Activated CD4-positive, alpha-beta T cell treated with anti-CD3 and anti-CD28 coated beads for 36 hours (primary cell): ENCODE measurements at regions not wholly inside any gene's neighbourhood (a gene's known extent, or its start where the extent isn't known, plus 50 kb on each side); places are given as distances from the start of the nearest gene placed in this dataset.

Experiments
- ATAC-seq: fragments of 200-7000 bp; cut with Tn5 transposase; one replicate; pipeline ENCODE4 v1.10.0; 2021; ENCODE audit warnings: mild to moderate bottlenecking, moderate library complexity
- CTCF ChIA-PET: fragments of 350-600 bp; sonication (Branson Sonifier 250); formaldehyde crosslinking; loops from one replicate; lab custom pipeline; 2021; ENCODE audit warnings: antibody characterized with exemption; lab: Charles Lee
- POLR2A ChIA-PET: fragments of 350-600 bp; sonication (Branson Sonifier 250); formaldehyde crosslinking; loops from one replicate; lab custom pipeline; 2021; ENCODE audit warnings: antibody characterized with exemption, inconsistent platforms; lab: Charles Lee
- DNase-seq: peaks from one replicate; pipeline ENCODE4 v3.0.0-alpha.2; 2020
- H3K27ac Mint-ChIP-seq: one replicate; pipeline ENCODE4 v1.8.0; 2021; ENCODE audit warnings: mixed read lengths
- H3K27me3 Mint-ChIP-seq: one replicate; pipeline ENCODE4 v1.8.0; 2021; ENCODE audit warnings: mixed read lengths
- H3K36me3 Mint-ChIP-seq: one replicate; pipeline ENCODE4 v1.8.0; 2021; ENCODE audit warnings: low read depth, mixed read lengths
- H3K4me1 Mint-ChIP-seq: one replicate; pipeline ENCODE4 v1.8.0; 2021; ENCODE audit warnings: mixed read lengths
- H3K4me3 Mint-ChIP-seq: one replicate; pipeline ENCODE4 v1.8.0; 2021; ENCODE audit warnings: mild to moderate bottlenecking, moderate library complexity, mixed read lengths
- H3K9me3 Mint-ChIP-seq: one replicate; pipeline ENCODE4 v1.8.0; 2021; ENCODE audit warnings: low read depth, mixed read lengths
- intact Hi-C, 2 experiments: fragments of 100-400 bp; cut with DNase I in 1 of 2; cut with micrococcal nuclease in 1 of 2; formaldehyde crosslinking; loops; one replicate each; pipeline versions ENCODE4 v1.14.2 to v1.15.1; 2022 to 2024; cut with DNase I, micrococcal nuclease

DNA sequence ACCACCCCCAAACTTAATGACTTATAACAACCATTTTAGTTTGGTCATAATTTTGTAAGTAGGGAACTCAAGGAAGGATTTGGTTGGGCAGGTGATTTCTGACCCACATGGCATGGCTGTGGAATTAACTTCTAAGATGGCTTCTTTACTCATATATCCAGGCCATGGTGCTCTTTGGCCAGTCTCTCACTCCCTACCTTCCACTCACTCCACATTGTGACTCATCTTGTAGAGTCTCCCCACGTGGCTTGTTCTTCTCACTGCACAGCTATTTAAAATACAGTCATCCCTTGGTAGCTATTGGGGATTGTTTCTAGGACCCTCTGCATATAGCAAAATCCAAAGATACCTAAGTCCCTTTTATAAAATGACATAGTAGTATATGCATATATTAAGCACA is 76.6 kb upstream of the MAST4 start:
- DNase-seq (no peak), ATAC-seq (no peak)
- CTCF ChIA-PET: no interaction called here
- no peak overlapping the region for H3K4me3 Mint-ChIP-seq
- intact Hi-C loops: no loop called here
- H3K9me3 Mint-ChIP-seq: peaks cover 12% of the 10 kb centered on the region
- peaks cover 2% of the 10 kb centered on the region for H3K27me3 Mint-ChIP-seq
- H3K36me3 Mint-ChIP-seq: no peaks in the 10 kb centered on the region
- peaks cover 6% of the 10 kb centered on the region for H3K4me1 Mint-ChIP-seq
- POLR2A ChIA-PET: no interaction called here
- no peak overlapping the region for H3K27ac Mint-ChIP-seq

DNA sequence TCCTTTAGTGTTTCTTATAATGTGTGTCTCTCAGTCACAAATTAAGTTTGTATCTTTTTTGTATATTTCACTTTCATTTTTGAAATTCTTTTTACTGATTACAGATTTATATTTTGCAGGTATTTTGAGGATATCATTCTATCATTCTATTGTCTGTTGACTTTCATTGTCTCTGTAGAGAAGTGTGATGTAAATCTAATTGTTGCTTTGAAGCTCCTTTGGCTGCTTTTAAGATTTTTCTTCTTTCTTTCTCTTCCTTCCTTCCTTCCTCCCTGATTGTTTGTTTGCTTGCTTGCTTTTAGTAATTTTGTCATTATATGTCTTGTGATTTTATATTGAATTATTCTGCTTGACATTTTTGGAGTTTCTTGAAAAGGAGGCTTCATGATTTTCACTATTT is 75.3 kb upstream of the MAST4 start:
- Mint-ChIP-seq H3K27me3 (peaks cover 2% of the 10 kb centered on the region), H3K4me1 (no peaks in the 10 kb centered on the region), H3K9me3 (peaks cover 12% of the 10 kb centered on the region), H3K36me3 (no peaks in the 10 kb centered on the region), H3K27ac (no peak overlapping the region), H3K4me3 (no peak overlapping the region)
- POLR2A ChIA-PET: no interaction called here
- intact Hi-C loops: no loop called here
- no peak for ATAC-seq
- CTCF ChIA-PET: interaction anchor here (1.0 to 1.5 kb wide), 2 partner anchors 11 to 19 kb away, joined by 4 to 6 read pairs; no protein-coding TSS in a partner anchor
- DNase-seq: no peak

DNA sequence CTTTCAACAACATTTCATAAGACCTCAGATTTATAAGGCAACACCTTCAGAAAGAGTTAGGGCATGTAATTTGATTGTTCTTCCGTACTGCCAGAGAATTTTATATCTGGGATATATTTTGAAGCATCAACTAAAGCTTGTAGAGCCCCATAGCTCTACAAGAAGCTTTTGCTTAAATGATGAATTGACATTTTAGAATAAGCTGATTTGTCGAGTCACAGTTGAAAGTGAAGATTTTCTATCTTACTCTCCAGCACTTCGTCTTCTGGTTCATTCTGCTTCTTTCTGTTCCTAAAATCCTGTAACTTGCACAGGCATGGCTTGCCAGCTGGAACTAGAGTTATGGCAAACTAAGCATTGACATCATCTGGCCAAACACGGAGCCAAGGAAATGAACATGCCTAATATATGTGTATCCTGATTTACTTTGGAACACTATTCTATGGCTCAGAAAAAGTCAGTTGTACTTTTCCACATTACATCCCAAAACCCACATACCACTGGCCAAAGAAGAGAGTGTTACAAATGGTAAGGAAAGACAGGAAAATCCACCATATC is 68.6 kb upstream of the MAST4 start:
- Mint-ChIP-seq H3K4me3 (no peak overlapping the region), H3K9me3 (no peaks in the 10 kb centered on the region), H3K4me1 (no peaks in the 10 kb centered on the region), H3K36me3 (no peaks in the 10 kb centered on the region), H3K27ac (no peak overlapping the region), H3K27me3 (peaks cover 17% of the 10 kb centered on the region)
- ATAC-seq (no peak), DNase-seq (no peak)
- ChIA-PET CTCF (interaction anchor here (1.1 to 1.2 kb wide), 3 partner anchors 13 to 230 kb away, joined by 3 to 6 read pairs (median 3); no protein-coding TSS in a partner anchor), POLR2A (no interaction called here)
- intact Hi-C loops: no loop called here

DNA sequence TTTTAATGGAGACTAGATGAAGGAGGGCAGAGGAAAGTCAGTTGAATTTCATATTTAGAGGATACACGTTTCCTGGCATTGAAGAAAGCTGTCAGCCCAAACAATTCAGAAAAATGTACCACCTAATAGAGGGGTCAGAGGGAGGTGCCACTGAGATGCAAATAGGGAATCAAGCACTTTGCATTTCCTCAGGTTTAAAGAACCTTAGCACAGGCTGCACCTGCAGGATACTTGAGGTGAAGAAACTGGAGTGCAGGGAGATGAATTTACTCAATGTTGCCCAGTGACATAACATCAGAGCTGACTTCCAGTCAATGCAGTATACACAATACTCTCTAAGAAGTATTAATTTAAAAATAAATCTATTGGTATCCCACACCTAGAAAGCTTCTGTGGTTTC is 67.0 kb upstream of the MAST4 start:
- H3K9me3 Mint-ChIP-seq: no peaks in the 10 kb centered on the region
- ChIA-PET POLR2A (no interaction called here), CTCF (interaction anchor here (0.6 to 1.6 kb wide), 3 partner anchors 11 to 223 kb away, joined by 3 read pairs; no protein-coding TSS in a partner anchor)
- H3K4me1 Mint-ChIP-seq: no peaks in the 10 kb centered on the region
- intact Hi-C loops: loop anchor here in 1 of 2 experiments (1.0 kb wide), 1 partner anchor 228 kb away; no protein-coding TSS in a partner anchor
- no peak overlapping the region for H3K27ac Mint-ChIP-seq
- DNase-seq: peak; percentile 57
- no peak for ATAC-seq
- H3K4me3 Mint-ChIP-seq: no peak overlapping the region
- peaks cover 19% of the 10 kb centered on the region for H3K27me3 Mint-ChIP-seq
- H3K36me3 Mint-ChIP-seq: no peaks in the 10 kb centered on the region

DNA sequence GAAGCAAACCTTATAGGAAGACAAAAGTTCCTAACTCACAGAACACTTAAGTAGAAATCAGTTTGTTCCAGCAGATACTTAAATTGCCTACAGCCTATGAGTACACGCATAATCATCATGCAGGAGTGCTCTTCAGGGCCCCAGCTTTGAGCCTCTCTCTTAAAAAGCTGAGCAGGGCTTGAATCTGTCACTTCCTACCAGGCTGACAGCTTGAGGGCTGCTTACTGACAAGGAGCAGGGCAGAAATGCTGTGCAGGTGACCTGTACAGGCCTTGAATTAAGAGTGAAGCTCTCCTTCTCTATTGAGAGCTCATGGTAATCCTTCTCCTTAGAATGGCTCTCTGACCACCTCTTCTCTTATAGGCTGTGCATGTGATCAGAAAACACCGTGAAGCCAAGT is 66.5 kb upstream of the MAST4 start:
- Mint-ChIP-seq H3K27ac (no peak overlapping the region), H3K4me1 (no peaks in the 10 kb centered on the region), H3K27me3 (peaks cover 21% of the 10 kb centered on the region), H3K36me3 (no peaks in the 10 kb centered on the region), H3K4me3 (no peak overlapping the region), H3K9me3 (no peaks in the 10 kb centered on the region)
- ChIA-PET POLR2A (no interaction called here), CTCF (interaction anchor here (1.3 to 1.6 kb wide), 2 partner anchors 11 to 222 kb away, joined by 3 read pairs; no protein-coding TSS in a partner anchor)
- intact Hi-C loops: loop anchor here in 1 of 2 experiments (1.0 kb wide), 1 partner anchor 228 kb away; no protein-coding TSS in a partner anchor
- DNase-seq: no peak
- no peak for ATAC-seq

DNA sequence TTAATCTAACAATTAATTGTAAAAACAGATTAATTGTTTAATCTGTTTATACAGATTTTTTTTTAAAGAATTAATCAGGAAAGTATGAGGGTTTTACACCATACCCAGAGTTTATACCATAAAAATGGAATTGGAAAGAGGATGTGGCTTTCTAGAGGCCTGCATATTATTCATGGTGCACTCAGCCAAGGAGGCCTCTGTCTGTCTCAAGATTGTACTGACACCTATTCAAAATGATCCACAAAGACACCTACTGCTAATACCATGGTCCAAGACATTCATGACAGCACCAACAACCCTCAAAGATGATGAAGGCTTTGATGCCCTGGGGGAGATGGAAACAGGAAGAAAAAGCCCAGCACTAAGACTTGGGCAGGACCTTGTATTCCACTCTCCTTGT is 58.1 kb upstream of the MAST4 start:
- Mint-ChIP-seq H3K36me3 (no peaks in the 10 kb centered on the region), H3K4me1 (peaks cover 15% of the 10 kb centered on the region), H3K27ac (no peak overlapping the region), H3K27me3 (peaks cover 18% of the 10 kb centered on the region), H3K9me3 (no peaks in the 10 kb centered on the region), H3K4me3 (no peak overlapping the region)
- ChIA-PET CTCF (no interaction called here), POLR2A (no interaction called here)
- ATAC-seq (no peak), DNase-seq (no peak)
- intact Hi-C loops: no loop called here

DNA sequence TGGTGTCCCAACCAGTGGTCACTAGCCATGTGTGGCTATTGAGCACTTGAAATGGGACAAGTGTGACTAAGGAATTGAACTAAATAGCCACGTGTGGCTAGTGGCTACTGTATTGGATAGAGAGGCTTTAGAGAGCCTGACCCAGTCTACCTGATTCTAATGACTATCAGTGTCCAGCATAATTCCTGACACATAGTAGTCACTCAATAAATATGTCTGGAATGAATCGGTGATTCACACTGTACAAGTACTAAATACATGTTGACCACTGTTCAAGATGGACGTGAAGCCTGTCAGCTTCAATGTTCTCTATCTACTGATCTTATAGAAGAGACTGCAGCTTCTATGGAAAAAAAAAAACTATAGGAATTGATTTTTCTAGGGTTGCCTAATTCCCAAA is 57.7 kb upstream of the MAST4 start:
- ATAC-seq (no peak), DNase-seq (no peak)
- H3K4me1 Mint-ChIP-seq: peaks cover 15% of the 10 kb centered on the region
- H3K27ac Mint-ChIP-seq: no peak overlapping the region
- intact Hi-C loops: no loop called here
- H3K9me3 Mint-ChIP-seq: no peaks in the 10 kb centered on the region
- H3K4me3 Mint-ChIP-seq: no peak overlapping the region
- CTCF ChIA-PET: interaction anchor here (2.2 kb wide), 1 partner anchor 232 kb away, joined by 5 read pairs; no protein-coding TSS in a partner anchor
- POLR2A ChIA-PET: interaction anchor here (0.6 kb wide), 1 partner anchor 364 kb away, joined by 9 read pairs; no protein-coding TSS in a partner anchor
- H3K27me3 Mint-ChIP-seq: peaks cover 18% of the 10 kb centered on the region
- H3K36me3 Mint-ChIP-seq: no peaks in the 10 kb centered on the region

DNA sequence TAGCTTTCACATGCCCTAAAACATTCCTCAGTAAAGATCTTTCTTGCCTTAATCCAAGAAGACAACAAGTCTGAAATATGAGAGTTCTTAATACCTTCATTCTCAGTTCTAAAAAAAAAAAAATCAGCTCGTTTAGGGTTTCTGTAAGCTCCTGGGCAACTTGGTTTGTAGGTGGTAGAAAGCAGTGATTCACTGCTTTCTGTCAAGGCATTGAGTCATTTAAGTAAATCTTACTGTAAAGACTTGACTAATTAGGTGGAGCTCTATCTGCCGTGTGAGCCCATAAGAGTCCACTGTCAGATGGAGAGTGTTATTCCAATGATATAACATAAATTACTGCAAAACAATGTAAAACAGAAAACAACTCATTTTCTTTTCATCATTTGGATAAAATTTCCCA is 56.1 kb upstream of the MAST4 start:
- H3K4me3 Mint-ChIP-seq: no peak overlapping the region
- peak; percentile 100 for ATAC-seq
- no peaks in the 10 kb centered on the region for H3K9me3 Mint-ChIP-seq
- POLR2A ChIA-PET: interaction anchor here (0.5 to 1.1 kb wide), 3 partner anchors 12 to 25 kb away, joined by 3 to 6 read pairs (median 3); no protein-coding TSS in a partner anchor
- no peak overlapping the region for H3K27ac Mint-ChIP-seq
- peaks cover 18% of the 10 kb centered on the region for H3K27me3 Mint-ChIP-seq
- DNase-seq: peak; percentile 29
- H3K4me1 Mint-ChIP-seq: peaks cover 15% of the 10 kb centered on the region
- CTCF ChIA-PET: interaction anchor here (0.6 to 2.2 kb wide), 6 partner anchors 12 to 234 kb away, joined by 3 to 5 read pairs (median 4); no protein-coding TSS in a partner anchor
- intact Hi-C loops: loop anchor here (1.0 to 5.0 kb wide), 2 partner anchors 14 to 287 kb away; no protein-coding TSS in a partner anchor
- no peaks in the 10 kb centered on the region for H3K36me3 Mint-ChIP-seq

DNA sequence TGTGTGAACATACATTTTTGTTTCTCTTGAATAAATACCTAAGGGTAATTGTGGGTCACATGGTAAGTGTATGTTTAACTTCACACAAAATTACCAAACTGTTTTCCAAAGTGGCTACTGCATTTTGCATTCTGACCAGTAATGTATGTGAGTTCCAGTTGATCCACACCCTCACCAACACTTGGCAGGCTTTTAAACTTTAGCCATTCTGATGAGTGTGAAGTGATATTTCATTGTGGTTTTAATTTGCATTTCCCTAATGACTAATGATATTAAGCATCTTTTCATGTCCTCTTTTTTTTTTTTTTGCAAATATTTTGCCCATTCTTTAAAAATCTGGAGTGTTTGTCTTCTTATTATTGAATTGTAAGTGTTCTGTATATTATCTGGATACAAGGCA is 53.5 kb upstream of the MAST4 start:
- peaks cover 2% of the 10 kb centered on the region for H3K9me3 Mint-ChIP-seq
- ATAC-seq (no peak), DNase-seq (no peak)
- ChIA-PET CTCF (no interaction called here), POLR2A (no interaction called here)
- intact Hi-C loops: loop anchor here in 1 of 2 experiments (5.0 kb wide), 1 partner anchor 285 kb away; no protein-coding TSS in a partner anchor
- H3K27me3 Mint-ChIP-seq: peaks cover 10% of the 10 kb centered on the region
- peaks cover 15% of the 10 kb centered on the region for H3K4me1 Mint-ChIP-seq
- H3K4me3 Mint-ChIP-seq: no peak overlapping the region
- H3K36me3 Mint-ChIP-seq: no peaks in the 10 kb centered on the region
- no peak overlapping the region for H3K27ac Mint-ChIP-seq
